Activated CD4-positive, alpha-beta T cell treated with anti-CD3 and anti-CD28 coated beads for 24 hours (primary cell): ENCODE measurements at regions not wholly inside any gene's neighbourhood (a gene's known extent, or its start where the extent isn't known, plus 50 kb on each side); places are given as distances from the start of the nearest gene placed in this dataset.
"Not testable (repeated sequence)": the region's sequence is repeated elsewhere in the genome, so short reads cannot be mapped to it uniquely, and the experiment has no call there.

Experiments
- DNase-seq, 2 donors: peaks; one replicate each; pipeline ENCODE4 v3.0.0-alpha.2; 2020; ENCODE audit warnings: low read depth in 2 of 2

- no peak for DNase-seq
Observed at GRCh38 chr11:119586181-119586580, 142.8 kb downstream of the NECTIN1 start.

- DNase-seq = no peak
Observed at GRCh38 chr11:119585043-119585781, 143.8 kb downstream of the NECTIN1 start.

GRCh38 chr11:119584193-119585042, 144.6 kb downstream of the NECTIN1 start:
- peak in 1 of 2 donors; percentile 6 for DNase-seq

GRCh38 chr11:119583585-119583984, 145.4 kb downstream of the NECTIN1 start:
- no peak for DNase-seq

GRCh38 chr11:119581396-119581795, 147.6 kb downstream of the NECTIN1 start:
- not testable (repeated sequence) for DNase-seq

GRCh38 chr11:119580751-119581150, 148.2 kb downstream of the NECTIN1 start:
- no peak for DNase-seq

- DNase-seq = no peak
Observed at GRCh38 chr11:119580081-119580480, 148.9 kb downstream of the NECTIN1 start.

- no peak for DNase-seq
Observed at GRCh38 chr11:119578521-119579191, 150.3 kb downstream of the NECTIN1 start.

- DNase-seq = no peak
Observed at GRCh38 chr11:119573858-119574257, 150.9 kb upstream of the THY1 start.

- no peak for DNase-seq
Observed at GRCh38 chr11:119572481-119573424, 149.8 kb upstream of the THY1 start.

- DNase-seq = no peak
Observed at GRCh38 chr11:119571311-119571710, 148.3 kb upstream of the THY1 start.

GRCh38 chr11:119567688-119568582, 145.0 kb upstream of the THY1 start:
- no peak for DNase-seq

- no peak for DNase-seq
Observed at GRCh38 chr11:119566319-119566718, 143.3 kb upstream of the THY1 start.

- not testable (repeated sequence) for DNase-seq
Observed at GRCh38 chr11:119565693-119566092, 142.7 kb upstream of the THY1 start.

GRCh38 chr11:119560961-119561360, 138.0 kb upstream of the THY1 start:
- no peak for DNase-seq

GRCh38 chr11:119560291-119560690, 137.3 kb upstream of the THY1 start:
- no peak for DNase-seq

GRCh38 chr11:119552106-119552485, 129.1 kb upstream of the THY1 start:
- no peak for DNase-seq

GRCh38 chr11:119551420-119552105, 128.6 kb upstream of the THY1 start:
- no peak for DNase-seq

GRCh38 chr11:119550053-119550752, 127.2 kb upstream of the THY1 start:
- DNase-seq = no peak
